GM18502 (cell line): ENCODE measurements at regions not wholly inside any gene's neighbourhood (a gene's known extent, or its start where the extent isn't known, plus 50 kb on each side); places are given as distances from the start of the nearest gene placed in this dataset.

Source experiments
- ATAC-seq: cut with Tn5 transposase; IDR thresholded peaks from one replicate; pipeline ENCODE4 v1.9.1; 2021; ENCODE audit warnings: mild to moderate bottlenecking; ENCODE audit not compliant: unreplicated experiment, poor library complexity

DNA sequence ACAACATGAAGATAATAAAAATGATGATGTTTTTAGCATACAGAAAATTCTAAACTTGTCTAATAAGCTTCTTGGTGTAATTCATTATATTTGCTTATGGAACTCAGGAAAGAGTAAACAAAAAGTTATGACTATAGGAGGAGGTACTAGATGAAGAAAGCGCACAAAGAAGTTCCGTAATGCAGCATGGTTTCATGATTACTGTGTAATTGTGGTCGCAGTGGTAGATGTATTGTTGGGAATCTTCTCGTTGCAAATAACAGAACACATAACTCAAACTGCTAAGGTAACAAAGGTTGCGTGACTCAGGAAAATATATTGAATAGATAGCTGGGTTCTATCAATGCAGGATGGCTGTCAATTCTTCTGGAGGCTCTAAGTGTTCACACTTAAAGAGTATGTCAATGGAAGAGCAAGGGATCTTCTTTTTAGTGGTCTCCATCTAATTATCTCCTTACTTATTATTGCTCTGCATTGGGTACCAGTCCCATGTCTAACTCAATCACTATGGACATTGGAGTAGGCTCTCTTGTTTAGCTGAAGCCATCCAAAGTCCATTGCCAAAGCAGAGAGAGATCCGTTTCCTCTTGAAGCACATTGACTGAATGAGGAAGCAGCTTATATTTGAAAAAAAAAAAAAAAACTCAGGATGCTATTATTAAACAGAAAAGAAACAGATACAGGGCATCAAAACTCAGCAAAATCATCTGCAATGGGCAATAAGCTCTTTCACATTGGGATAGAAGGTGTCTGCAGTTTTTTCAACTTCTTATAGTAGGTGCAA, 283.4 kb upstream of the ATP2B1 start:
- ATAC-seq: peak; percentile 53

GRCh38 chr12:89988188-89988915, 279.7 kb upstream of the ATP2B1 start:
- ATAC-seq: no peak

- no peak for ATAC-seq
These were observed 277.3 kb upstream of the ATP2B1 start for GRCh38 chr12:89985935-89986334.

DNA sequence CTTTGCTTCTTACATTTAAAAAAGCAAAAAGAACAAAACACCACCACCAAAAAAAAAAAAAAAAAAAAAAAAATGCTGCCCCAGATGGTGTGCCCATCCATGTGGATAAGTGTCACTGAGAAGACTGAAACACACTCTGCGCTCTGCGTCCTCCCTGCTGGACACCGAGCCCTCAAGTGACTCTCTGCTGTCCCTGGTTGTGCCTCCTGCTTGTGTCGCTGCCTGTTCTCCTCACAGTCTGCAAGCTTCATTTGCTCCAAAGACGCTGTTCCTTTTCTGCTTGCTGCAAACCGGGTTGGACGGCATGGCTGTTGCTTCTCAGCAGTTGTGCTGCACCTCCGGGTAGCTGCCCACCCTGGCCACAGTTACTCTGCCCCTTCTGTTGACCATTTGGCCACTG, 276.2 kb upstream of the ATP2B1 start:
- no peak for ATAC-seq

DNA sequence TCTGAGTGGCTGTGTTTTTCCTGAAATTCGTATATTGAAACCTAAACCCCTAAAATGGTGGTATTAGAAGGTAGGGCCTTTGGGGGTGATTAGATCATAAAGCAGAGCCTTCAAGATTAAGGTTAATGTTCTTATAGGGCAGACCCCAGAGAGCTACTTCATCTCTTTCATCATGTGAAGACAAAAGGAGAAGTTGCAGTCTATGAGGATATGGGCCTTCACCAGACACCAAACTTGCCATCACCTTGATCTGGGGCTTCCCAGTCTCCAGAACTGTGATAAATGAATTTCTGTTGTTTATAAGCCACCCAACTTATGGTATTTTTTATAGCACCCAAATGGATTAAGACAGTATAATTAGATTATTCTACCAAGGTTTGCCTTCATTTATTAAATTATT, 275.0 kb upstream of the ATP2B1 start:
- ATAC-seq: no peak

- no peak for ATAC-seq
These were observed 271.6 kb upstream of the ATP2B1 start for GRCh38 chr12:89980236-89980635.

DNA sequence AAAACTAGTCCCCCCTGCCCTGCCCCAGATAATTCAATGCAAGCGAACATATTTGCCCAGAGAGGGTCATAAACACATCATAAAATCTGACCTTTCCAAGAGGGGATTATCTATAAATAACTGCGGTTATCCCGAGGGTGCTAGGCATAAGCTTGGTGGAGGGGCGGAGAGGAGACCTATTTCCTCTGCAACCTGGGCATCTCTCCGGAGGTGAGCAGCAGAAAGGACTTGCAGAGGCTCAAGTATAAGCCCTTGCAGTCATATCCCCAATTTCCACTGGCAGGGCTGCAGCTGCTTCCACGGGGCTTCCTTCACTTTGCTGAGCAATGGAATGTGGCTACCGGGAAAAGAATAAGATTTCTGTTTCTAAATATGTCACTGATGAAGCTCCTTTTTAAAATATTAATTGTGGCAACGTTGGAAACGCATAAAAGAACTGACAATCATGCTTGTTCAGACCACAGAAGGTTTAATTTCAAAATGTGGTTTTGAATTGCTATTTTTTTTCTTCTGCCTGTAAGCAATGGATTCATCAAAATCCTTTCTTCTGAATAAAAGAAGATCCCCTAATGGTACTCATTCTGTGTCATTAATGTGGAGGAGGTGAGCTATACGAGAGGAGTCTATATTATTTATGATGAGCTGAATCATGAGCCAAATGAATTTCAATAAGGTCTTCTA, 268.9 kb upstream of the ATP2B1 start:
- ATAC-seq: no peak

GRCh38 chr12:89976866-89977265, 268.2 kb upstream of the ATP2B1 start:
- no peak for ATAC-seq

- ATAC-seq: no peak
These were observed 266.9 kb upstream of the ATP2B1 start for GRCh38 chr12:89975574-89975973.

GRCh38 chr12:89971880-89972279, 263.2 kb upstream of the ATP2B1 start:
- ATAC-seq: no peak

- ATAC-seq: no peak
These were observed 262.1 kb upstream of the ATP2B1 start for GRCh38 chr12:89970722-89971121.

- no peak for ATAC-seq
These were observed 260.5 kb upstream of the ATP2B1 start for GRCh38 chr12:89969093-89969492.

DNA sequence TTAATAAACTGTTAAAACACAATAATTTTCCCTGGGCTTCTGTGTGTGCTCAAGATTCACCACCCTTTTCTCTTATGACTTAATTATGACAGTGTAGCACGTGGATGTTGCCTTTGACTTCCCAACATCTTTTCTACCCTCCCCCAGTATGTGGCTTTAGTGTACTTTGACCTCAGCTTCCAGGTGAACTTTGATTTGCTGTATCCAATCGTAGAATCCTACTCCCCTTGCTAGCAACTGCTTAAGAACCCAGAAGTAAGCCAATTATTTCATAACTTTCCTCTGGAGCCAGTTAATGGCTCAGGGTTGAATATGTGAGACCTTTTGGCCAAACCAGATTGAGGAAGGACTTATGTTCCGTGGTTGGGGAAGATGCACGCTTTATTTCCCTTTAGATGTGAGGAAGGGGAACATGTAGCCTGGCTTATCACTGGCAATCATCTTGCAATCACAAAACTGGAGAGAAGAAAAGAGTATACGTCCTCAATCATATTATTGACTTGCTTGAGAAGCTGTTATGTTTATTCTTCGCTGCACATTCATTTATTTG, 259.6 kb upstream of the ATP2B1 start:
- no peak for ATAC-seq

DNA sequence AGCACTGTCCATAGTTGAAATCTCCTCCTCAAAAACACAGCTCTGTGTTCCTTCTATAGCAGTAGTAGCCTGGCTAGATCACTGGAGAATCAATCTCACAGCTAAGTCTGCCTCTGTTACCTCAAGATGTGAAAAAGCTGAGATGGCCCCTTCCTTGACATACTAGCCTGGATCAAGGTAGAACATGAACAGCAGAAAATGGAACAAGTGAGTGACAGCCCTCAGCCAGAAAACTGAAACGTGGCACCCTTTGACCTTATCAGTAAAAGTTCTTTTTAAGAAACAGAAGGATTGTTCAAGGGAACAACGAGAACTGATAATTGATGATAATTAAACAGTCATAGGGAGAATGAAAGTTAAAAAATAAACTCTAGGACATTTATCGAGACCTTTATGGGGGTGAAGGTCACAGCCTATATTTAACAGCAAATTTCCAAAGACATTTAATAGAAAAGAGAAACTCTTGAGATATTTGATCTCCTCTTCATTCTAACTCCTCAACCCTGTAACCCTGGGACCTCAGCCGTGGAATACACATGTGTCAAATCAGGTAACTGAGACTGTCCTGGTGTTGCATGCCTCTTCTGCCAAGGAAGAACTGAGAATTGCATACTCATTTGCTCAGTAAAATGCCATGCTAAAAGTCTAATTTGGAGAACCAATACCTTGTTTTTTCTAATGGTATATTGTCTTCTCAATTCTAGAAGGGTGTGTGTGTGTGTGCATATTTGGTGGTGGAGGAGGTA, 258.0 kb upstream of the ATP2B1 start:
- no peak for ATAC-seq

- no peak for ATAC-seq
These were observed 257.4 kb upstream of the ATP2B1 start for GRCh38 chr12:89965993-89966392.

DNA sequence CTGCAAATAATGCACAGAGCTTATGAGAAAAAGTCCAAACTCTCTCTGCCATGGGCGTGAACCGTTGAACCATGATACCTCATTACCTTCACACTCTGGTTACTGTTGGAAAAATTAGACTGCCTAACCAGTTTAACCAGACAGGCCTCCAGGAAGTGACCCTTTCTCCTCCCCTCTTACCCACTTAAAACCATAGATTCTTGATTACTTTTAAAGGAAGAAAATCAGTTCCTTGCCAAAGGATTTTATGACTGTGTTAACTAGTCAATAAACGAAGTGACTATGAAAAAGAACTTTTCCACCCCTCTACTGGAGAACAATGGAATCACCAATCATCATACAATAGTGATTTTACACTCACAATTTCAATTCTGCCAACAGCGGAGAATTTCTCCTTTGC, 254.0 kb upstream of the ATP2B1 start:
- ATAC-seq: no peak

- peak; percentile 41 for ATAC-seq
These were observed 252.2 kb upstream of the ATP2B1 start for GRCh38 chr12:89960607-89961394.

GRCh38 chr12:89960011-89960507, 251.4 kb upstream of the ATP2B1 start:
- ATAC-seq: peak; percentile 96

DNA sequence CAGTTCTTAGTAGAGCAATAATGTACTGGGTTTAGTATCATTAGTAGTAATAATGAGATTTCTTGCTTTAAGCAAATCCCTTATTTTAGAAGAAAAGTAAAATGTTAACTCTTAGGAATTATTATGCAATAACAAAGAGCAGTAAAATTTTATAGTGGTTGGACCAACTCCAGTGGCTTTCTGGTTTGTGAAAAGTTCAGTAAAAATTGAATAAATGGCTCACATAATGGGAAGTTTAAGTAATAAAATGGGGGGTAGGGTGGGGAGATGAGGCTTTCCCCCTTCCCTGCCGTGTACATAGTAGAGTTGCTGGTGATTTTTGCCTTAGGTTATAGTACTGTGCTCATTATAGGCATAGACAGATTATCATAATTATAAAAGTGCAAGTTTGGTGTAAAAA, 250.5 kb upstream of the ATP2B1 start:
- no peak for ATAC-seq
